WTC11 (cell line): ENCODE measurements at regions not wholly inside any gene's neighbourhood (a gene's known extent, or its start where the extent isn't known, plus 50 kb on each side); places are given as distances from the start of the nearest gene placed in this dataset.

Experiments used
- ATAC-seq: fragments of 200-7000 bp; cut with Tn5 transposase; 2 replicates; pipeline ENCODE4 v1.10.0; 2021; ENCODE audit warnings: mild to moderate bottlenecking, moderate library complexity
- CTCF ChIA-PET: fragments of 300-600 bp; sonication (Branson Sonifier 250); formaldehyde crosslinking; loops from one replicate; lab custom pipeline; 2021; ENCODE audit warnings: antibody characterized with exemption; lab: Charles Lee
- POLR2A ChIA-PET: fragments of 350-600 bp; sonication (Branson Sonifier 250); formaldehyde crosslinking; loops from one replicate; lab custom pipeline; 2021; ENCODE audit warnings: antibody characterized with exemption; lab: Charles Lee
- DNase-seq: peaks from one replicate; pipeline ENCODE4 v3.0.0; 2021; ENCODE audit warnings: low spot score
- H3K27ac Mint-ChIP-seq: 2 replicates; pipeline ENCODE4 v1.8.0; 2021; ENCODE audit warnings: mixed read lengths
- H3K27me3 Mint-ChIP-seq: 2 replicates; pipeline ENCODE4 v1.8.0; 2021; ENCODE audit warnings: low read depth, mild to moderate bottlenecking, moderate library complexity, mixed read lengths
- H3K36me3 Mint-ChIP-seq: 2 replicates; pipeline ENCODE4 v1.8.0; 2021; ENCODE audit warnings: mixed read lengths
- H3K4me1 Mint-ChIP-seq: 2 replicates; pipeline ENCODE4 v1.8.0; 2022; ENCODE audit warnings: mixed read lengths
- H3K4me3 Mint-ChIP-seq: 2 replicates; pipeline ENCODE4 v1.8.0; 2021; ENCODE audit warnings: mild to moderate bottlenecking, moderate library complexity, mixed read lengths
- H3K9me3 Mint-ChIP-seq: 2 replicates; pipeline ENCODE4 v1.8.0; 2021; ENCODE audit warnings: mixed read lengths
- ATF1 ChIP-seq: sonication (generic); formaldehyde crosslinking; IDR thresholded peaks from 2 replicates; pipeline ENCODE4 v1.8.1; 2023; ENCODE audit warnings: mild to moderate bottlenecking, moderate library complexity, missing genetic modification reagents
- CBFB ChIP-seq: sonication (generic); formaldehyde crosslinking; IDR thresholded peaks from 2 replicates; pipeline ENCODE4 v1.8.1; 2022; ENCODE audit warnings: mild to moderate bottlenecking, low read depth, missing genetic modification reagents
- GABPB1 ChIP-seq: sonication (generic); formaldehyde crosslinking; IDR thresholded peaks from 2 replicates; pipeline ENCODE4 v1.8.1; 2023; ENCODE audit warnings: mild to moderate bottlenecking, missing genetic modification reagents
- GTF2I ChIP-seq: fragments of 250-450 bp; sonication (Bioruptor Pico); conservative IDR thresholded peaks from 2 replicates; pipeline ENCODE4 v1.4.0; 2021; ENCODE audit warnings: mild to moderate bottlenecking
- IRF2 ChIP-seq: sonication (generic); formaldehyde crosslinking; IDR thresholded peaks from 2 replicates; pipeline ENCODE4 v1.8.0; 2022; ENCODE audit warnings: low read depth, missing genetic modification reagents, borderline replicate concordance
- JUN ChIP-seq: sonication (generic); formaldehyde crosslinking; IDR thresholded peaks from 2 replicates; pipeline ENCODE4 v1.8.0; 2023; ENCODE audit warnings: mild to moderate bottlenecking, missing genetic modification reagents
- SMAD3 ChIP-seq: sonication (generic); formaldehyde crosslinking; IDR thresholded peaks from 2 replicates; pipeline ENCODE4 v1.8.0; 2022; ENCODE audit warnings: missing genetic modification reagents, mild to moderate bottlenecking, borderline replicate concordance
- TCF7 ChIP-seq: sonication (generic); formaldehyde crosslinking; IDR thresholded peaks from 2 replicates; pipeline ENCODE4 v1.8.0; 2022; ENCODE audit warnings: mild to moderate bottlenecking, low read depth, missing genetic modification reagents, moderate library complexity
- ZNF121 ChIP-seq: sonication (generic); formaldehyde crosslinking; IDR thresholded peaks from 2 replicates; pipeline ENCODE4 v1.8.0; 2023; ENCODE audit warnings: missing genetic modification reagents
- ZNF219 ChIP-seq: sonication (generic); formaldehyde crosslinking; IDR thresholded peaks from 2 replicates; pipeline ENCODE4 v1.8.0; 2023; ENCODE audit warnings: missing genetic modification reagents, mild to moderate bottlenecking, borderline replicate concordance
- TF ChIP-seq, protein P1 (sequence below): sonication (generic); formaldehyde crosslinking; IDR thresholded peaks from 2 replicates; pipeline ENCODE4 v1.8.0; 2022; ENCODE audit warnings: mild to moderate bottlenecking, missing genetic modification reagents
- TF ChIP-seq, protein P2 (sequence below): fragments of 250-450 bp; sonication (Bioruptor Pico); IDR thresholded peaks from 2 replicates; pipeline ENCODE4 v2.1.2; 2022; ENCODE audit warnings: mild to moderate bottlenecking, moderate library complexity
- TF ChIP-seq, protein P3 (sequence below): fragments of 200-600 bp; IDR thresholded peaks from 2 replicates; pipeline ENCODE4 v1.8.0; 2022; ENCODE audit warnings: antibody characterized with exemption
- TF ChIP-seq, protein P4 (sequence below): sonication (generic); formaldehyde crosslinking; IDR thresholded peaks from 2 replicates; pipeline ENCODE4 v1.8.1; 2022; ENCODE audit warnings: low read depth, mild to moderate bottlenecking, moderate library complexity, missing genetic modification reagents, borderline replicate concordance
- TF ChIP-seq, protein P5 (sequence below): sonication (generic); formaldehyde crosslinking; IDR thresholded peaks from 2 replicates; pipeline ENCODE4 v1.8.0; 2022; ENCODE audit warnings: mild to moderate bottlenecking, missing genetic modification reagents

DNA sequence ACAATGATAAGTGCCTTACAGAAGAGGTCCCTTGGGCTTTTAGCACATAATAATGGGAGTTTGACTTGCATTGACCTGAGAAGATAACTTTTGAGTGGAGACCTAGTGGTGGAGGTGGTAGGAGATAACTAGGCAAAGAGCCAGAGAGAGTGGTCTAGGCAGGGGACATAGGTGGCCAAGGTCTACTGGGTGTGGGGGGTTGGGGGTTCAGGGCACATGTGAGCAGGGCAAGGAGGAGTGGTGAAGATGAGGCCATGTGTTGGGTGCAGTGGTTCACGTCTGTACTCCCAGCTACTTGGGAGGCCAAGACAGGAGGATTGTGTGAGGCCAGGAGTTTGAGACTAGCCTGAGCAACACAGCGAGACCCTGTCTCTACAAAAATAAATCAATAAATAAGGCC lies 74.3 kb upstream of the CTNNBL1 start:
- CTCF ChIA-PET, result no interaction called here
- H3K27me3 Mint-ChIP-seq, result peaks cover 13% of the 10 kb centered on the region
- no peaks in the 10 kb centered on the region for H3K36me3 Mint-ChIP-seq
- DNase-seq, result no peak
- POLR2A ChIA-PET, result no interaction called here
- TF ChIP-seq TCF7 (CRISPR knock-in tag), result no peak
- TF ChIP-seq IRF2 (CRISPR knock-in tag), result no peak
- TF ChIP-seq, protein P1, sequence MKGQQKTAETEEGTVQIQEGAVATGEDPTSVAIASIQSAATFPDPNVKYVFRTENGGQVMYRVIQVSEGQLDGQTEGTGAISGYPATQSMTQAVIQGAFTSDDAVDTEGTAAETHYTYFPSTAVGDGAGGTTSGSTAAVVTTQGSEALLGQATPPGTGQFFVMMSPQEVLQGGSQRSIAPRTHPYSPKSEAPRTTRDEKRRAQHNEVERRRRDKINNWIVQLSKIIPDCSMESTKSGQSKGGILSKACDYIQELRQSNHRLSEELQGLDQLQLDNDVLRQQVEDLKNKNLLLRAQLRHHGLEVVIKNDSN (CRISPR knock-in tag), result no peak
- TF ChIP-seq ZNF121, result no peak
- TF ChIP-seq GABPB1 (CRISPR knock-in tag), result no peak
- TF ChIP-seq, protein P2, sequence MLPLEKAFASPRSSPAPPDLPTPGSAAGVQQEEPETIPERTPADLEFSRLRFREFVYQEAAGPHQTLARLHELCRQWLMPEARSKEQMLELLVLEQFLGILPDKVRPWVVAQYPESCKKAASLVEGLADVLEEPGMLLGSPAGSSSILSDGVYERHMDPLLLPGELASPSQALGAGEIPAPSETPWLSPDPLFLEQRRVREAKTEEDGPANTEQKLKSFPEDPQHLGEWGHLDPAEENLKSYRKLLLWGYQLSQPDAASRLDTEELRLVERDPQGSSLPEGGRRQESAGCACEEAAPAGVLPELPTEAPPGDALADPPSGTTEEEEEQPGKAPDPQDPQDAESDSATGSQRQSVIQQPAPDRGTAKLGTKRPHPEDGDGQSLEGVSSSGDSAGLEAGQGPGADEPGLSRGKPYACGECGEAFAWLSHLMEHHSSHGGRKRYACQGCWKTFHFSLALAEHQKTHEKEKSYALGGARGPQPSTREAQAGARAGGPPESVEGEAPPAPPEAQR, result no peak
- TF ChIP-seq GTF2I, result no peak
- TF ChIP-seq CBFB (CRISPR knock-in tag), result no peak
- TF ChIP-seq ATF1 (CRISPR knock-in tag), result no peak
- no peak overlapping the region for H3K4me3 Mint-ChIP-seq
- ATAC-seq, result no peak
- peaks cover 4% of the 10 kb centered on the region for H3K4me1 Mint-ChIP-seq
- no peak overlapping the region for H3K27ac Mint-ChIP-seq
- 0 out of 2 replicates have a peak, but pooled peaks cover 3% of the 10 kb centered on the region for H3K9me3 Mint-ChIP-seq

DNA sequence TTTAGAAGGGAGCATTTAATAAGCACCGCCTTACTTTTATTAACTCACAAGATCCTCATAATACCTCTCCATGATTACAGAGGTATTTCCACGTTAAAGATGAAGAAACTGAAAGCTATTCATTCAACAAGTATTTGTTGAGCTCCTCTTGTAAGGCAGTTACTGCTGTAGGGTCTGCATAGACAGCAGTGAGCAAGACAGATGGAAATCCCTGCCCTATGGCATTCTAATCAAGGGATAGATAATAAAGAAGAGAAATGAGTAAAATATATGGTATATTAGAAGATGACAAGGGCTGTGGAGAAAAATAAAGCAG lies 77.8 kb upstream of the CTNNBL1 start:
- ATAC-seq, result no peak
- TF ChIP-seq JUN, result no peak
- no peak for TF ChIP-seq ZNF219 (CRISPR knock-in tag)
- TF ChIP-seq CBFB (CRISPR knock-in tag), result no peak
- TF ChIP-seq, protein P3, sequence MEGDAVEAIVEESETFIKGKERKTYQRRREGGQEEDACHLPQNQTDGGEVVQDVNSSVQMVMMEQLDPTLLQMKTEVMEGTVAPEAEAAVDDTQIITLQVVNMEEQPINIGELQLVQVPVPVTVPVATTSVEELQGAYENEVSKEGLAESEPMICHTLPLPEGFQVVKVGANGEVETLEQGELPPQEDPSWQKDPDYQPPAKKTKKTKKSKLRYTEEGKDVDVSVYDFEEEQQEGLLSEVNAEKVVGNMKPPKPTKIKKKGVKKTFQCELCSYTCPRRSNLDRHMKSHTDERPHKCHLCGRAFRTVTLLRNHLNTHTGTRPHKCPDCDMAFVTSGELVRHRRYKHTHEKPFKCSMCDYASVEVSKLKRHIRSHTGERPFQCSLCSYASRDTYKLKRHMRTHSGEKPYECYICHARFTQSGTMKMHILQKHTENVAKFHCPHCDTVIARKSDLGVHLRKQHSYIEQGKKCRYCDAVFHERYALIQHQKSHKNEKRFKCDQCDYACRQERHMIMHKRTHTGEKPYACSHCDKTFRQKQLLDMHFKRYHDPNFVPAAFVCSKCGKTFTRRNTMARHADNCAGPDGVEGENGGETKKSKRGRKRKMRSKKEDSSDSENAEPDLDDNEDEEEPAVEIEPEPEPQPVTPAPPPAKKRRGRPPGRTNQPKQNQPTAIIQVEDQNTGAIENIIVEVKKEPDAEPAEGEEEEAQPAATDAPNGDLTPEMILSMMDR, result no peak; the same call in none of the 2 replicates
- TF ChIP-seq, protein P4, sequence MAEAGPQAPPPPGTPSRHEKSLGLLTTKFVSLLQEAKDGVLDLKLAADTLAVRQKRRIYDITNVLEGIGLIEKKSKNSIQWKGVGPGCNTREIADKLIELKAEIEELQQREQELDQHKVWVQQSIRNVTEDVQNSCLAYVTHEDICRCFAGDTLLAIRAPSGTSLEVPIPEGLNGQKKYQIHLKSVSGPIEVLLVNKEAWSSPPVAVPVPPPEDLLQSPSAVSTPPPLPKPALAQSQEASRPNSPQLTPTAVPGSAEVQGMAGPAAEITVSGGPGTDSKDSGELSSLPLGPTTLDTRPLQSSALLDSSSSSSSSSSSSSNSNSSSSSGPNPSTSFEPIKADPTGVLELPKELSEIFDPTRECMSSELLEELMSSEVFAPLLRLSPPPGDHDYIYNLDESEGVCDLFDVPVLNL (CRISPR knock-in tag), result no peak
- TF ChIP-seq, all 79 proteins: peak for 0
- Mint-ChIP-seq H3K4me3 (no peak overlapping the region), H3K36me3 (no peaks in the 10 kb centered on the region), H3K9me3 (no peaks in the 10 kb centered on the region), H3K27ac (no peak overlapping the region), H3K4me1 (no peaks in the 10 kb centered on the region), H3K27me3 (peaks cover 13% of the 10 kb centered on the region)
- no peak for DNase-seq
- CTCF ChIA-PET, result interaction anchor here (0.6 to 1.6 kb wide), 20 partner anchors 13 to 353 kb away, joined by 3 to 11 read pairs (median 4); no protein-coding TSS in a partner anchor
- POLR2A ChIA-PET, result no interaction called here

DNA sequence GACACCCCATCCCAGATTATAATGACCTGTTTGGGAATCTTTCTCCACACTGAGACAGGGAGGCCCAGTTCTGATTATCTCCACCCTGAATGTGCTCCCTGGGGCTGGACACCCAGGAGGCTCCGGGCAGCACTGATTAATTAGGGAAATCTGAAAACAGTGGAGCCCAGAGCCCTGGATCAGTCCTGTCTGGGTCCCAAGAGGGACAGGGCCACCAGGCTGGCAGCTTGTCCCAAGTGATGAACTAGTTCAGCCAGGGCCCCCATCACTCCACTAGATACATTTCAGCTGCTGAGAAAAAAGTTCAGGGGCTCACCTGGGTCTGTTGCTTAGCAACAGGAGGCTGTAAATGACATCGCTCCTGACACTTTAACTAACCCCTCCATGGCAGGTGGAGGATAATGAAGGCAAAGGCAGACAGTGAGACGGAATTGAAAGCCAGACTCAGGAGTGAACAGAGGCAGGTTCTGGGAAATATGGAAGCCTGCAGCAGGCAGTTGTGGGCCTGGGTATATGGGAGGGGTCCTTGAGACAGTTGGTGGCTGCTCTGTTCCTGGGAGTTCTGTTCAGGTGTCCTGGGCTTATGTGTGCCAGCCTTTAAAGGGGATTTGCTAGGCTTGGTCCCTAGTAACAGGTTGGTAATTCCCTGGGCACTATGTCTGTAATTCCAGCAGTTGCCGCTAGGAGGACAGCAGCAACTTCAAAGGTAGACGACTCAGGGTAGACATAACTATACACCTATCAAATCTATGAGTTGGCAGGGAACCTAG lies 78.3 kb upstream of the CTNNBL1 start:
- H3K27me3 Mint-ChIP-seq, result peaks cover 9% of the 10 kb centered on the region
- TF ChIP-seq, protein P5, sequence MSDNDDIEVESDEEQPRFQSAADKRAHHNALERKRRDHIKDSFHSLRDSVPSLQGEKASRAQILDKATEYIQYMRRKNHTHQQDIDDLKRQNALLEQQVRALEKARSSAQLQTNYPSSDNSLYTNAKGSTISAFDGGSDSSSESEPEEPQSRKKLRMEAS (CRISPR knock-in tag), result no peak
- TF ChIP-seq, protein P3, result peak; percentile 90
- no peak for TF ChIP-seq SMAD3 (CRISPR knock-in tag)
- CTCF ChIA-PET, result interaction anchor here (0.6 to 1.6 kb wide), 19 partner anchors 12 to 353 kb away, joined by 3 to 11 read pairs (median 4); no protein-coding TSS in a partner anchor
- no peak overlapping the region for H3K27ac Mint-ChIP-seq
- H3K36me3 Mint-ChIP-seq, result no peaks in the 10 kb centered on the region
- POLR2A ChIA-PET, result no interaction called here
- H3K9me3 Mint-ChIP-seq, result no peaks in the 10 kb centered on the region
- no peak overlapping the region for H3K4me3 Mint-ChIP-seq
- ATAC-seq (peak; percentile 91), DNase-seq (peak; percentile 85)
- no peaks in the 10 kb centered on the region for H3K4me1 Mint-ChIP-seq
